Right ventricle myocardium superior (tissue), 1 donor: ENCODE measurements at regions not wholly inside any gene's neighbourhood (a gene's known extent, or its start where the extent isn't known, plus 50 kb on each side); places are given as distances from the start of the nearest gene placed in this dataset.

ENCODE experiments used
- ATAC-seq: fragments of 200-7000 bp; cut with Tn5 transposase; one replicate; pipeline ENCODE4 v1.9.1; 2020; ENCODE audit warnings: mild to moderate bottlenecking; ENCODE audit not compliant: poor library complexity
- DNase-seq: peaks from one replicate; pipeline ENCODE4 v3.0.0-alpha.2; 2020
- intact Hi-C: fragments of 100-400 bp; cut with DNase I; formaldehyde crosslinking; loops from one replicate; pipeline ENCODE4 v1.11.2; 2022
- donor health status: DM: no; HTN: yes; CAD: no; lungs with severe emphysema.

GRCh38 chr7:93018716-93019115 lies 99.1 kb downstream of the SAMD9 start:
- intact Hi-C loops = no loop called here
- ATAC-seq = no peak
- no peak for DNase-seq

- no peak for ATAC-seq
- DNase-seq = no peak
- intact Hi-C loops = no loop called here
Measured at GRCh38 chr7:93016681-93017381, 100.9 kb downstream of the SAMD9 start.

GRCh38 chr7:93015779-93016481 lies 101.8 kb downstream of the SAMD9 start:
- ATAC-seq = no peak
- no peak for DNase-seq
- intact Hi-C loops = no loop called here

GRCh38 chr7:93015101-93015778 lies 102.5 kb downstream of the SAMD9 start:
- DNase-seq (no peak), ATAC-seq (no peak)
- intact Hi-C loops = no loop called here

- ATAC-seq (no peak), DNase-seq (no peak)
- intact Hi-C loops = no loop called here
Measured at GRCh38 chr7:93014410-93014809, 103.4 kb downstream of the SAMD9 start.

GRCh38 chr7:93013446-93014061 lies 104.2 kb downstream of the SAMD9 start:
- ATAC-seq (no peak), DNase-seq (no peak)
- intact Hi-C loops = no loop called here

- DNase-seq = no peak
- ATAC-seq = no peak
- intact Hi-C loops = no loop called here
Measured at GRCh38 chr7:93011351-93012294, 106.2 kb downstream of the SAMD9 start.

- intact Hi-C loops = no loop called here
- no peak for ATAC-seq
- no peak for DNase-seq
Measured at GRCh38 chr7:93008833-93009232, 108.9 kb downstream of the SAMD9 start.

- DNase-seq (no peak), ATAC-seq (no peak)
- intact Hi-C loops = no loop called here
Measured at GRCh38 chr7:93006480-93007095, 111.2 kb downstream of the SAMD9 start.

- DNase-seq (no peak), ATAC-seq (no peak)
- intact Hi-C loops = no loop called here
Measured at GRCh38 chr7:93004906-93005305, 112.9 kb downstream of the SAMD9 start.

- no peak for ATAC-seq
- intact Hi-C loops = no loop called here
- no peak for DNase-seq
Measured at GRCh38 chr7:92997719-92998118, 120.1 kb downstream of the SAMD9 start.

- DNase-seq (no peak), ATAC-seq (no peak)
- intact Hi-C loops = no loop called here
Measured at GRCh38 chr7:92997152-92997551, 120.6 kb downstream of the SAMD9 start.

- intact Hi-C loops = no loop called here
- DNase-seq (no peak), ATAC-seq (no peak)
Measured at GRCh38 chr7:92994901-92995300, 122.9 kb downstream of the SAMD9 start.

GRCh38 chr7:92992932-92993331 lies 124.8 kb downstream of the SAMD9 start:
- ATAC-seq (no peak), DNase-seq (no peak)
- intact Hi-C loops = no loop called here

GRCh38 chr7:92992483-92992882 lies 125.3 kb downstream of the SAMD9 start:
- intact Hi-C loops = no loop called here
- DNase-seq = no peak
- no peak for ATAC-seq

- DNase-seq (no peak), ATAC-seq (no peak)
- intact Hi-C loops = no loop called here
Measured at GRCh38 chr7:92991190-92991589, 126.6 kb downstream of the SAMD9 start.

GRCh38 chr7:92988941-92989545 lies 128.7 kb downstream of the SAMD9 start:
- DNase-seq (no peak), ATAC-seq (no peak)
- intact Hi-C loops = no loop called here

GRCh38 chr7:92988051-92988450 lies 129.7 kb downstream of the SAMD9 start:
- DNase-seq (no peak), ATAC-seq (no peak)
- intact Hi-C loops = no loop called here
